Activated CD8-positive, alpha-beta memory T cell treated with anti-CD3 and anti-CD28 coated beads, Interleukin-2, amount 50 U/mL, for 24 hours (primary cell): ENCODE measurements at regions not wholly inside any gene's neighbourhood (a gene's known extent, or its start where the extent isn't known, plus 50 kb on each side); places are given as distances from the start of the nearest gene placed in this dataset.
"Not testable (repeated sequence)": the region's sequence is repeated elsewhere in the genome, so short reads cannot be mapped to it uniquely, and the experiment has no call there.

Experiments used
- DNase-seq: peaks from one replicate; pipeline ENCODE4 v3.0.0-alpha.2; 2020; ENCODE audit errors: extremely low read depth

DNA sequence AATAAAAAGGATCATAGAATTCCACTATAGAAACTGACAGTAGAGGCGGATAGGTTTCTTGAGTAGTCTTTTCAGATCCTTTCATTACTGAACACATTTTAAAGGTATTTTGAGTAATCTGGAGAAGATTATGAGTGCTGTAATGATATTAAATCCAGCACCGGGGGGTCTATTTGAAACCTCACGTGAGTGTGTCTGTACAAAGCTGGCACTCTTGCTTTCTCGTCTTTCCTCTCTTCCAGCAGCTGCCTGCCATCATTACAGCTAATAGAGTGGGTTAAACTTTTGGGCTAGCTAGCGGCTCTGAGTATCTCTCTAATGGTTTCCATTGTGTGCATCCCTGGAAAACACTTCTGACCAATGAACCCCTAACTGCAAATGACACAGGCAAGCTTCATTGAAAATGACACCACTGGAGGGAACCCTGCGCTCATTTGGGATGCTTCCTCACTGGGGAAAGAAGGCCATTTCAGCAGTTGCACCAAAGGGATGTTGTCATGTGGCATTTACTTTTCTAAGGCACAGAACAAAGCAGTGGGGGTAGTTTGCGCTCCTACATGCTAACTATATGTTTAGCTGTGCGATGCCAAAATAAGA is 101.0 kb downstream of the HRH4 start:
- no peak for DNase-seq

DNA sequence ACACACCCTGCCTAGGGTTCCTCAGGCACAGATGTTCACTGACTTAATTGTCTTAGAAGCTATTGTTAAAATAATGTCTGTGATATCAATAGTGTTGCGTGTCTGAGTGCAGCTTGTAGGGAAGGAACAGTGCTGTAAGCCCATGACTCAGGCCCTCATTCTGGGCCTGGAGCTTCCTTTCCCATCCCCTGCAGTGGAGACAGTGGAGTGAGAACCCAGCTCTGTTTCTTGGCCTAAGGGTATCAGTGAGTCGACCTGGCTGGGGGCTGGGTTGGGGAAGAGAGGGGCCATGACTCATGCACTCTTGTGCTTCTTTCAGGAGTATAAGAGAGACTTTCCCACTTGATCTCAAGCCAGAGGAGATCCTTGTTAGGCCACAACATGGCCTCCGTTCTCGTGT is 106.8 kb downstream of the HRH4 start:
- no peak for DNase-seq

DNA sequence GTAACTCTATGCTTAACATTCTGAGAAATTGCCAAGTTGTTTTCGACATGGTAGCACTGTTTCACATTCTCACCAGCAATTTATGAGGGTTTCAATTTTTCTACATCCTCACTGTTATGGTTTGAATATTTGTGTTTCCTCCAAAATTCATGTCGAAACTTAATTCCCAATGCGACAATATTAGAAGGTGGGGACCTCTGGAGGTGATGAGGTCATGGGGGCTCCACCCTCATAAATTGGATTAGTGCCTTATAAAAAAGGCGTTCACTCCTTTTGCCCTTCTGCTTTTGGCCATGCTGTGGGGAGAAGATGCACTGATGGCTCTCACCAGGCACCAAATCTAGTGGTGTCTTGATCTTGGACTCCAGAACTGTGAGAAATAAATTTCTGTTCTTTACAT is 110.3 kb downstream of the HRH4 start:
- DNase-seq: no peak

DNA sequence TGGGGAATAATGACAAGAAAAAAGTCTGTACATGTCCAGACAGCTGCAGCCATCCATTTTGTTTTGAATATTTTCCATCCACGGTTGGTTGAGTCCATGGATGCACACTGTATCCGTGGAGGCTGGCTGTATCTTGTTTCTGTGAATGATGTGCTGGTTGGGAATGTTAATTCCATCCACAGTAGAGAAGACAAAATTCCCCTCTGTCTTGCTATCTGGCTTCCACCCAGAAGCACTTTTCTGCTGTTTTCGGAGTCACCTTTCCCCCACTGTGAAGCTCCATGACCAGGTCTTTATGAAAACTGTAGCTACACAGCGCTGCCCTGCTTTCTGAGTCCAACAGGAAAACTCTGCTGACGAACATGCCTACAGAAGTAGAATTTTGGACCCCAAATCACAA is 122.3 kb downstream of the HRH4 start:
- DNase-seq: no peak

DNA sequence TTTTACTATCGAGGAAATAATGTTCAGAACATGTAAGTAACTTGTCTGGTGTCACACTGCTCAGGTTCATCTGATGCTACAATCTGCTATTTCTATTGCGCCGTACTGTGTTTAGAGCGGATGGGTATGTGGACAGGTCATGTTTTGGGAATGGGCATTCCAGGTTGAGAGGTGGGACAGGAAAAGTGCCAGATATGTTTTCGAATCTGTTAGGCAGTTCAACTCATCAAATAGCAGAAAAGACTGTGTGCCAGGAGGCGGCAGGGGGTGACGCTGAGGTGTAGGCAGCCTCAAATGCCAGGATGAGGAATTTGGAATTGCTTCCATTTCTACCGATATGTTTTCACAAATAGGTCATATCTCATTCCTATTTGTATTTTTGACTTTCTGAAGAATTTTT is 123.8 kb downstream of the HRH4 start:
- no peak for DNase-seq

DNA sequence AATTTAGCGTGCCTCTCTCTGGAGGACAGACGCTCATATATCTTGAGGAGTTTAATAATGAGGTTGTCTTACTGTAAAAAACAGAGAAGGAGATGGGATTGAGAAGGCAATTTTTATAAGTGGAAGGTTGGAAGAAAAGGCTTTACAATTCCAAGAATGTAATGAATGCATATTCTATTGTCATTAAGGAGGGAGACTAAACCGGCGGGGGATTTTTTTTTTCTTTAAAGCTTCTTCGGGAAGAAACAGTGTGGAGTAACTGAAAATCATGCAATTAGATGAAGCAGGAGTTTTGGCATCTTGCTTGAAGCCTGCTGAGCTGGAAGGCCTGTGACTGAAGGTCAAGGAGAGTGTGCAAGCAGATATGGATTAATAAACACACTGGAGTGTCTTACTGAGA is 124.4 kb downstream of the HRH4 start:
- no peak for DNase-seq

DNA sequence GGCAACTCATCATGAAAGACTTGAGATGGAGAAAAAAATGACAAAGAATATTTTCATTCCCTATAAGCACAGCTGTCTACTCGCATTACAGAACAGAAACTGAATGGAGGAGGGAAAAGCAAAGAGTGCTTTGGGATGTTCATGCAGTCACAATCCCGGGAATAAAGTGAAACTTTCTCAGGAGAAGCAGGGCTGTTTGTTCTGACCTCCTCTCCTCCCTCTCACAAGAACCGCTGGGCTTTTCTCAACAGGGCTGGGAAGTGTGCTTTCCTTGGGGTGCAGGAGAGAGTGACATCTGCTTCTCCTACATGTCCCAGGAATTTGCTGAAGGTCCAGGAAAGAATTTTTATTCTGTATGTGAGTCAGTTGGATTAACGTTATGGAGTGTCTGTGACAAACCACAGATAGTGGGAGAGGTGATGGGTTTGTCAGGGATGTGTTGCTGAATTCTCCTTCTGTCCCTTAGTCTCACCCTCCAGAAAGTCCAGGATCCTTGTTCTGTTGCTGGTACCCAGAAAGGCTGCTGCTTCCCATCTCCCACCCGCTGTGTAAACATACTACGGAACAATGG is 125.6 kb downstream of the HRH4 start:
- no peak for DNase-seq

DNA sequence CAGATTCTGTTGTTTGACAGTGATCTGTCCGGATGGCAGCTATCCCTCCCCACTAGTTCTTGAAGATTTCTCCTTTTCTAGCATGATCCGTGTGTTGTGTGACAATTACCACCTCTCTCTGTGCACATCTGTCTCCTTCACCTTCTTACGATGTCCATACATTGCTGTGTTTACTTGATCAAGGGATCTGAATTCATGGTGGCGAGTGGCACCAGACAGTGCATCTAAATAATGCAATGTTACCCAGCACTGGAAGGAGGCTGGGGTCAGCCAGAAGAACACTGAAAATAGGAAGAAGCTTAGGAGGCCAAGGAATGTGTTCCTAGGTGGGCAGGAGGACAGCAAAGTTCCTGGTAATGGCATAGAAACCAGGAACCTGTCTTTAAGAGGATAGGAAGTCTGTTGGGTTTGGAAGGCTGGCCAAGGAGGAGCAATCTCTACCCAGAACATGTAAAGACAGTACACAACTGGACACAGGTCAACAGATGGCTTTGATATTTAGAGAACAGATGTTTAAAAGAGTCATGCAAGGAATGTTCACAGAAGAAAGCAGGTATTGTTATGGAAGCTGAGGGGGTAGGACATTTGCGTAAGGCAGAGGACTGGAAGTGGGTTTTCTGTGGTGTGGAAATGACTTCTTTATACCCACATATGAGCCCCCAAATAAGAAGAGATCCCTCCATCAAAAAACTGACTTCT is 126.4 kb downstream of the HRH4 start:
- DNase-seq: no peak

DNA sequence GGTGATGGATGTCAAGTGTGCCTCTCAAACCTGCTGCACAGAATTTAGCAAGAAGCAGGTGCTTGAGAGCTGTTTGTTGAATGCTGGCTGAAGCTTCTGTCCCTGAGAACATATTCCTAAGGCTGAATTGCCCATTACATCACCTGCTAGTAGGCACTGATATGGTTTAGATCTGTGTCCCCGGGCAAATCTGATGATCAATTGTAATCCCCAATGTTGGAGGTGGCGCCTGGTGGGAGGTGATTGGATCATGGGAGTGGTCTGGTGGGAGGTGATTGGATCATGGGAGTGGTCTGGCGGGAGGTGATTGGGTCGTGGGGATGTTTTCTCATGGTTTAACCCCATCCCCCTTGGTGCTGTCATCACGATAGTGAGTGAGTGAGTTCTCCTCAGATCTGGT is 128.0 kb downstream of the HRH4 start:
- DNase-seq: no peak

DNA sequence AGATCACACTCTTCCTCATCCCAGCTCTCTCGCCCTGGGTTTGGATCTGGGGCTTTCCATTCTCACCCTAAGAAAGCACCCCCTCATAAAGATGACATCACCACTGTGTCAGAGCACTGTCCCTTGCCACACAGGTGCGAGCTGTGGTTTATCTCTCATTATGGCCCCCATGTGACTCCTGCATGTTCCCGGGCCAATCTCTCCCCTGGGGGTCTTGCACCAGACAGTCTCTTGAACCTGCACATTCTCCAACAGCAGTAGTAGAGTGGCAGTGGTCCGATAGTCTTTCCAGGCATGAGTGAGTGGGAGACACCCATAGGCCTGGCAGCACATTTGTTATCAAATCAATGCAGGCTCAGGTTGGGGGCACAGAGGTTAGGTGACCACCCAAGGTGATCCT is 130.5 kb downstream of the HRH4 start:
- DNase-seq: no peak

DNA sequence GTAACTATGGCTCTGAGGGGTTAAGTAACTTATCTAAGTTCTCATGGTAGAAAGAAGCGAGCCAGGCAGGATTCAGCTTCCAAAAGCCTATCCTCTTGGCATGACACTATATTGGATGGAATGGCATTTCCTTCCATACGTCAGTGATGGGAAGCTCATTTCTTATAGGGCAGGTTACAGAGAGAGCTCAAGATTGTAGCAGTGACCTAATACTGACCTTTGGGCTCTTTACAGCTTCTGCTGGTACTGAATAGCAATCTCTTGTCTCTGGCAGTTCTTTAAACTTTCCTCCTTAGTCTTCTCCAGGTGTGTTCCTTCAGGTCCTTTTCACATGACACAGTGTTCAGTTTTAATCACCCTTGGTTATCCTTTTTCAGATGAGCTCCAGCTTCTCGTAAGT is 133.0 kb downstream of the HRH4 start:
- no peak for DNase-seq

DNA sequence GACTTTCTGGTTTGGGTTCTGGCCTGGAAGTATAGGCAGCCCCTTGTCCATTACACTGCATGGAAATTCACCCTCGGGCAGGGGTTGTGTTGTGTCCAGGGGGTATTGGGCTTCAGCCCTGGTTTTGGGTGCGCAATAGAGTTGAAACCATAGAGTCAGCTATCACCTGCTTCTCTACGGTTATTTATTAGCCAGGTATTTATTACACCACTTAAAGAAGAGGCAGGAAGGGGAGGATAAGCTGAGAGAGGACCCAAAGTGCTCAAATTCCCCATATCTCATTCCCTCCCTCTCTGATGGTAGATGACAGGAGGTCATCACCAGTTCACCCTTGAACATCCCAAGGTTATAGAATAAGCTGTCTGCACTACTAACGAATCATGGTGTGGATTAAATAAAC is 133.4 kb downstream of the HRH4 start:
- DNase-seq: no peak

DNA sequence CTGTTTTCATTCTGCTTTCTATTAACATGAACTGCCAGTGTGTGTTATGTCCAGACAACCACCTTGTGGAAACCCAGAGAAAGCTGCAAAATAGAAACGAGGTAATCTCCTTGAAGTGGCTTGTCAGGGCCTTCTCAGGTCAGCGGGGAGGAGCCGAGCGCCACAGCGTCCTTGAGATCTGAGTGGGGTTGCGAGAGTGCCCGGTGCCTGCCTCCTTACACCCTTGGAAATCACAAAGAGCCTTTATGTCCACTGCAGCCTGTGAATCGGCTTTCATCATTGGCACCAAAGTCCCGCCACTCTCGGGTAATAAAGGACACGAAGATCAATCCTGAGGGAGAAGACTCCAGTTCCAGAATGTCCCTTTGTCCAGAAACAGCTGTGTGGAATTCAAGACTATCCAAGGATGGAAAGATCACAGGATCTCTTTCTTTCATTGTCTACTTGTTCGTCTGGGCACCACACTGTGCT is 135.2 kb downstream of the HRH4 start:
- DNase-seq: no peak

DNA sequence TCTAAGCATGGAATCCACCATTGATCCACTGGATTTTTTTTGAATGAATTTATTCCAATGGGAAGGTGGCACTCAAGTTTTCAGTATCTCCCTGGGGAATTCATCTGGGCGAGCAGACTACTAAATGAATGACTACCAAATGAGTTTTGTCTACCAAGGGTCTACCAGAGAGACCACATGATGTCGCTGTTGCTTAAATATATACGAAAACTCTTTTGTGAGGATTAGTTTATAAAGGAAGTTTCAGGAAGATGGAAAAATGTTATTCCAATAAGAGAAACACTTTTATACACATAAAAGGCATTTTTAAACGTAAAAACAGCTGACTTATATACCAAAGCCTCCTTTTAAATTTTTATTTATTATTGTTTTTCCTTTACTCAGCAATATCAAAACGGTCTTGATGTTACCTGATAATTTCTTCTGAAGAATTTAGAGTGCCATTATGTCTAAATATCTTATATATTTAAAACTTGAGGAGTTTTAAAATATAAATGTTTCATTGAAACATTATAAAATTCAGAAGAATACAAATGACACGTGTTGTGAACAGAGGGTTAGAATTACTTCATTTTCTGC is 139.7 kb downstream of the HRH4 start:
- DNase-seq: no peak

DNA sequence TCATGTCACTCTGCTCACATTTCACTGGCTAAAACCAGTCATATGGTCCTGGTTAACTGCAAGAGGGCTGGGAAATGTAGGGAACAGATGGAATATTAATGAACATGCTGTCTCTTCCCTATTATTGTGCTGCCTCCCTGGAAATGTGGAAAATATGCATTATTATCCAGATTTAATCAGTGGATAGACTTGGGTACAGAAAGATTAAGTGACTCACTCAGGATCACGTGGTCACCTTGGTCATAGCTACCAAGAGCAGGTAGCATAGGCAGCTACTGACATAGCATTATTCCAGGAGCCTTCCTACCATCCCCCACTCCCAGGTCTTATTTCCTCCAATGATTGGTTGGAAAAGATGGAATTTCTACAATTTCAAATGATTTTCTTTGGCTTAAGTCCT is 141.1 kb downstream of the HRH4 start:
- DNase-seq: no peak

DNA sequence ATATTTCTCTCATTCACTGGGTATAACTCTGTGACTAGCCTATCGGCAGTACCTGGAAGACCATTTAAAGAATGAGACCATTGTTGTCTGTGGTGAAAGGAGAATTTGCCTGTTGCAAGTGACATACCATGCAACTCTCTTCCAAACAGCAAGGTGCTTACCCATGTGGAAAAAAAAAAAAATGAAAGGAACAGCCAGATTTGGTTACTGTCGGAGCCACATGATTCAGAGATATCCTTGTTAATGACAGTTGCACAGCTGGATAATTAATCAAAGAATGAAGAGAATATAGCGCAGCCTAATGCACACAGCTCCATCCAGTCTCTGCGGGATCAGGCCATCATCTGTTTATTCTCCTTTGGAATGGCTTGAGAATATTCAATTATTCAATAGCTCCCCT is 141.8 kb downstream of the HRH4 start:
- DNase-seq: no peak

DNA sequence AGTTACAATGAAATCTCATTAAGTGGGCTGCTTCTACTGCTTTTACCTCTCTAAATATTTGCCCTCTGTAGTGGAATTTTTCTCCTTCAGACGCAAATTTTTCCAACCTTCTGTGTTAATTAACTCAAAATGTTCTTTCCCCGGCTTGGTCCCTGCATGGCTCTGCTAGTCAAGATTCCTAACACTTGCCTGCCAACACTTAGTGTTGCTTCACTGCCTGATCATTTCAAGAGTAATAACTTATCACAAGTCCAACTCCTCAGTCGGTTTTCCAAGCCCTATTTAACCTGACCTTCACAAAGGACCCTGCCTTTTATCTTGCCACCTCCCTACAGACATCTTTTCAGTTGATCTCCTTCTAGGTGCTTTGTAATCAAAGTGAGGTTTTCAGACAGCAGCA is 142.7 kb downstream of the HRH4 start:
- no peak for DNase-seq

DNA sequence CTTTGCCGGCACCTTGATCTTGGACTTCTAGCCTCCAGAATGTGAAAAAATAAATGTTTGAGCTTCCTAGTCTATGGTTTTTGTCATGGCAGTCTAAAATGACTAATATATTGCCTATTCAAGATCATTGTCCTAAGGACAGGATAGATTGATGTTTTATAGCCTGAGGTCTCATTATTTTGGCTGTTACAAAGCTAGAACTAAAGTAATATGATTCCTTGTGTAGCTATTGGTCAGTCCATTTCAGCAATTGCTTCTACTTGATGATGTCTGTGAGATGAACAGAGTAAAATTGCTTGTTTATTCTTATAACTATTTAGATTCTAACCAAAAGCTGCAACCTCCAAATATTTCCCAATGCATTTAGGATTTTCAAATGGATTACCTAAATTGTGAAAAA is 145.0 kb downstream of the HRH4 start:
- DNase-seq: no peak

DNA sequence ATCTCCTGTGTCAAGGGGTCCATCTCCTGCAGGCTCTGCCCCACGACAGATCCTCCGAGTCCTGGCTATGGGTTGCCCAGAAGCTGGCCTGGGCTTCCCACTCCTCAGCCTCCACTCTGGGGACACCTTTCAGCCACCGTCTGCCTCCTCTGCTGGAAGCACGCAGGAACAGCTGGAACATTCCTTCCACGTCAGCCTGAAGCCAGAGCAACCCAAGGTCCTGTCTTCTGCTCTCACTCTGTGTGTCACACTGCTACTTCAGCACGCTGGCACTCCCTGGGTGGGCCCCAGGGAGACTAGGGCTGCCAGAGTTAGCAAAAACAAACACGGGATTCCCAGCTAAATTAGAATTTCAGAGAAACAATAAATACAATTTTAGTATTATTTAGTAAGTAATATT is 148.8 kb downstream of the HRH4 start:
- DNase-seq: no peak

DNA sequence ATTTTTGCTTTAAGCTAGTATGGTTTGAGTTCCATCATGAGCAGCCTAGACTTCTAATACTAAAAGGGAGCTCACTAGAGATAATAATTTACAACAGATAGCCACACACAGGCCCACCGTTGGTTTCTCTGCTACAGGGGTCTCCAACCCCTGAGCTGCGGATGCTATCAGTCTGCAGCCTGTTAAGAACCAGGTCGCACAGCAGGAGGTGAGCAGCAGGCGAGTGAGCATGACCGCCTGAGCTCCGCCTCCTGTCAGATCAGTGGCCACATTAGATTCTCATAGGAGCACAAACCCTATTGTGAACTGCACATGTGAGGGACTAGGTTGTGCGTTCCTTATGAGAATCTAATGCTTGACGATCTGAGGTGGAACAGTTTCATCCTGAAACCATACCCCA is 150.6 kb downstream of the HRH4 start:
- no peak for DNase-seq

DNA sequence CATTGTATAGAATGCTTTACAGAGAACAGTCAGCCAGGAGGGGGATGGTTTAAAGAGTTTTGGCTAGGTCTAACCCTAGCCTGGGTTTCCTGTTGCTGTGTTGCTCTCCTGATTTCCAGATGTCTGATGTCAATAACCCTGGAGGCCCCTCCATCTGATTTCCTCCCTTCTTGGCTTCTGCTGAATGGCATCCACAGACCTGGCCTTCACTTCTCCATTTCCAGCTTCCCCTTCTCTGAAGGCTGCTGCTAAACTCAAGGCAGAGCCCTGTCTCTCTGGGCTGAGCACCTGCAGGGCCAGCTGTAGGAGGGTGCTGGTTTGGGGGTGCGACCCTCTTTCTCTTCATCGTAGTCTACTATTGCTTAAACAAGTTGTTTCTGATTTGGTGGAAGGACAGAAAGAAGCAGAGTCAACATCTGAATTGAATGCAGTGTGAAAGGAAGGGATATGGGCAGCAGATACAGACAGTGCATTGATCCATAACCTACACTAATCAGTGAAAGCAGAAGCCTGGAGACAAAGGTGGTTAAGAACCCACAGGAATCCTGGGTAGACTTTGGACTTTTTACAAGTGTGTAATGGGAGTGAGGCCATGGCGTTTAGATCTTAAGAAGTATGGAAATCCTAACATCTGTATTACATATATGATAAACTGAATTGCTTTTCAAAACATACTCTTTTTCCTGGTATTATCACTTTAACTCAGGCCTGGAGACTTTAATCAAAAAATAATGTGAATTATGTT is 153.6 kb downstream of the HRH4 start:
- DNase-seq: no peak

DNA sequence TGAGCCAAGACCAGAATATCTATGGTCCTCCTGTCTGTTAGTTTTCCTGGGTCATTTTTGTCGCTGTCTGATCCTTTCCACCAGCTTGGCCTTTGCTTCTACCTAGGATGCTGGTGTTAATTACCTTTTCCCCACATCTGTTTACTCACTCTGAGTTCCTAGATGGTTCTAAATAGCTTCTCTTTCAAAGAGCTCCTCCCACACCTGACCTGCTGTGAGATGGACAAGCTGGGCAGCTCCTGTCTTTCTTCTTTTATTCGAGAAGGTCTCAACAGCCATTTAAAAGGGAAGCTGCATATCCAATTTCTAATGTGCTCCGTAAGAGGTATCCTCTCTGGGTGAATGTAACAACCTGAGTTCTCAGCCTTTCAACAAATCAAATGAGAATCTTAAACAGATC is 156.2 kb downstream of the HRH4 start:
- DNase-seq: no peak

DNA sequence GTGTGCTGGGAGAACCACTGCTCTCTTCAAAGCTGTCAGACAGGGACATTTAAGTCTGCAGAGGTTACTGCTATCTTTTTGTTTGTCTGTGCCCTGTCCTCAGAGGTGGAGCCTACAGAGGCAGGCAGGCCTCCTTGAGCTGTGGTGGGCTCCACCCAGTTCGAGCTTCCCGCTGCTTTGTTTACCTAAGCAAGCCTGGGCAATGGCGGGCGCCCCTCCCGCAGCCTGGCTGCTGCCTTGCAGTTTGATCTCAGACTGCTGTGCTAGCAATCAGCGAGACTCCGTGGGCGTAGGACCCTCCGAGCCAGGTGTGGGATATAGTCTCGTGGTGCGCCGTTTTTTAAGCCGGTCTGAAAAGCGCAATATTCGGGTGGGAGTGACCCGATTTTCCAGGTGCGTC is 164.0 kb downstream of the HRH4 start:
- not testable (repeated sequence) for DNase-seq
